Left lobe of liver (tissue), 2 donors: ENCODE measurements at regions not wholly inside any gene's neighbourhood (a gene's known extent, or its start where the extent isn't known, plus 50 kb on each side); places are given as distances from the start of the nearest gene placed in this dataset.

ENCODE experiments used
- ATAC-seq: fragments of 200-7000 bp; cut with Tn5 transposase; one replicate; pipeline ENCODE4 v1.9.1; 2020; ENCODE audit warnings: mild to moderate bottlenecking, moderate library complexity
- DNase-seq: peaks from one replicate; pipeline ENCODE4 v3.0.0-alpha.2; 2020; ENCODE audit warnings: low spot score
- donor health status: DM: no; HTN: no; CAD: no; lungs with moderate emphysema.
- donor health status: DM: no; HTN: yes; CAD: no.

GRCh38 chr5:133696782-133697507 lies 84.6 kb upstream of the FSTL4 start:
- DNase-seq (no peak), ATAC-seq (no peak)

DNA sequence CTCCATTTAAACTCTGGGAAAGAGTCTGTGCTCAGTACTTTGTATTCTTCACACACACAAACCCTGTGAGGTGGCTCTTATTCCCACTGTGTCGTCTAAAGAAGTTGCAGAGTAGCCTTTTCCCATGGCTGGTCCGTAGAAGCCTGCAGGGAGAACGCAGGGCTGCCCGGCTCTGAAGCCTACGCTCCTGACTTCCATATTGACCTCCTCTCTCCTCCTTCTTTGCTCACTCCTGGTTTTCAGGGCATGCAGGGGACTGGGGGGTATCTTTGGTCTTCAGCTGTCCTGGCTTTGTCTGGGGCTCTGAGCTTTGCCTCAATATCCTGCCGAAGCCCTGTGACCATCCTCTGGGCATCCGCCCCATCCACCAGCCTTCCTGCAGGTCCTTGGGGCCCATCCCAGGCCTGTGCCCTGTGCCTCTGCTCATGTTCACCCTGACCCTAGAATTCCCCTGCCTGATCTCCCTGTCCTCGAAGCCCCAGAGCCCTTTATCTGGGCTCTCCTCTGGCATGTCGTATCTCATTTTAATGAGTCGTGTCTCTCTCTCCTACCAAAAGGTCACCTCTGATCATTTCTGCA lies 83.8 kb upstream of the FSTL4 start:
- ATAC-seq: no peak

DNA sequence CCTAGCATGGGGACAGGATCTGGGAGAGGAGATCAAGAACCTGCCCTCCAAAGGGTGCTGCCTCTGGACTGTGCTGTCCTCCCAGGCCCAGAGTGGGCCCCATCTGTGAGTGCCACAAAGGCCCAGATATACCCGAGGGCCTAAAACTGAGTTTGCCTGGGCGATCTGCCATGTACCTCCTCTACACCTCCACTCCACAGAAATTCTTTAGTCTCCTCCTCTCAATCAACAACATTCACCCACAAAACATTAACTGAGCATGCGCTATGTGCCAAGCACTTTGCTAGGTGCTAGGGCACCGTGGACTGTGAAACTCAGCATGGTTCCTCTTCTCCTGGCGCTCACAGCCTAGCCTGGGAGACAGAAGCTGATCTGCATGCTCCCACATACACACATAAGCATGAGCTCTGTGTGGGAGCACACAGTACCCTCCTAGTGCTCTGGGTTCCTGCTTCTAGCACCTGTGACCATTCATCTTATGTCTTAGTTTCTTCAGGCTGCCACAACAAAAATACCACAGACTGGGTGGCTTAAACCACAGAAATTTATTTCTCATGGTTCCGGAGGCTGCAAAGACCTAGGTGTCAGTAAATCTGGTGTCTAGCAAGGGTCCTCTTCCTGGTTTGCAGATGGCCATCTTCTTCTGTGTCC lies 82.0 kb upstream of the FSTL4 start:
- ATAC-seq: no peak
- no peak for DNase-seq

More for the DNA sequence above, 83.8 kb upstream of the FSTL4 start:
- DNase-seq: no peak

DNA sequence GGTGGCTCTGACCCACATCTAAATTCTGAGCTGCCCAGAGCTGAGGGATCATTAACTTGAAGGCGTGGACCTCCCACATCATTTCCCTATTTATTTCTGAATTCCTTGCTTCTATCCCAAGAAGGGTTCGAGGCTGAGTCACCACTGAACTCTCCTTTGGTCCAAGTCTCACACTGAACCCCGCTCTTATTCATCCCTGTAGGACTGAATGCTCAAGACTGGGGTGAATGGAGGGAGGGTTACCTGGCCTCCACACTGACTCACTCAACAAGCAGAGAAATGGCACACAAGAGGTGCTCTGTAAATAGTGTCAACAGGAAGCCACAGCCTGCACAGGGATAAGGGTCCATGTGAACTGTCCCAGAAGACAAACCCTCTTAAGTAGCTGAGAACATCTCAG lies 79.1 kb upstream of the FSTL4 start:
- ATAC-seq (no peak), DNase-seq (no peak)

- no peak for ATAC-seq
Observed at GRCh38 chr5:133690746-133691145, 78.4 kb upstream of the FSTL4 start.

GRCh38 chr5:133688391-133688790 lies 76.0 kb upstream of the FSTL4 start:
- no peak for ATAC-seq
- no peak for DNase-seq

More at GRCh38 chr5:133690746-133691145, 78.4 kb upstream of the FSTL4 start:
- DNase-seq: no peak

DNA sequence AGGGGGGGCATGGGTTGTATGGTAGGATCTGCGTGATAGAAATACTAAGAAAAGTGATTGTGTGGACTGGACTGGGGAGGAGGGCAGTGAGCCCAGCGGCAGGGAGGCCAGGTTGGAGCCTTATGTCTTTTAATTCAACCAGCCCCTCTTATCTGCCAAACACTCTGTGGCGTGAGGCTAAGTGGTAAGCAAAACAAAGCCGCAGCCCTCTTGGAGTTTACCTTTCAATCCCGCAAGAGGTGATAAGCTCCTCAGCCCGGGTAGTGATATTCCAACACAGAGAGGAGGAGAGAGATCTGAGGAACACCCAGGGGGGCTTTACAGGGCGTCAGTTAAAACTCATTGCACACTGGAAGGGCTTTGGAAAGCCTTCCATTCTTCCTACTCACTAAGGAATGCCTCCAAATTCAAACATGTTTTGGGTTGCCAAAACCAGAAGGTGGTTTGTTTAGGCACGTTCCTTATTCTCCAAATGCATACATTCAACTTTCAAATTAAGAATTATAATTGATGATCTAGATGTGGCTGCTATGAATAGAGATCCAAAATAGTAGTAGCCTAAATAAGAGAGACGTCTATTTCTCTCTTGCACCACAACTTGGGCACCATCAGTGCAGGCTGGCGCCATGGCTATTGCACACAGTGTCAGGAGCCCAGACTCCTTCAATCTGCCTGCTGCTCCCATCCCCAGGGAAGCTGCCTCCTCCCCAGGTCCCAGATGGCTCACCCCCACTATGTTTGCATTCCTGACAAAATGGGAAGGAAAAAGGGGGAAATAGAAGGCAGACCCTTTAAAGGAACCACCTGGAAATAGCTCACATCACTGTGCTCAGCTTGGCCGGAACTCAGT lies 75.1 kb upstream of the FSTL4 start:
- ATAC-seq (no peak), DNase-seq (no peak)

GRCh38 chr5:133686566-133686965 lies 74.2 kb upstream of the FSTL4 start:
- ATAC-seq: no peak
- no peak for DNase-seq

DNA sequence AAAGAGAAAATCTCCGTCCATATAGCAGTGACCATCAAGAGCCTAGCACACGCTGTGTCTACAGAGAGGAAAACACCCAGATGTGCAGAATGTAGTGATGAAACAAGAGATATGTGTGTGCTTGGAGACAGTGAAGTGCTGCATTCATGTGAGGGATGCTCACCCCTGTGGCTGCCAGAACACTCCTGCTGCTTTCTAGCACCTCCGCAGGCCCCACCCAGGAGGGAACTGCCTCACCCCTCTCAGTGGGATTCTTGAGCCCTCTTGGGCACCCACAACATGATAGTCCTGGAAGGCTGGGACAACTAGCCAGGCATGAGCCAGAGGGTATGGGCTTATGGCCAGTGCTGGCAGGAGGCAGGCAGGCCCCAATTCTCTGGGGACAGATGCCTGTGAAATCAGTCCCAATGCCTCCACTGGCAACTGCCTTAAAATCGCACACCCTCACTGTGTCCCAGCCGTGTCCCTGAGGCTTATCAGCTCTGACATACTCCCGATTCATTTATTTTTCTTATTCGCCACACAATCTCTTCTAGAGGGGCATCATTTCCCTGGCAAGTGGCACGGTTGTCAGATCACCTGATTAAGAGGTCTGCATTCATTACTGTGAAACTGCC lies 73.2 kb upstream of the FSTL4 start:
- ATAC-seq (no peak), DNase-seq (no peak)

DNA sequence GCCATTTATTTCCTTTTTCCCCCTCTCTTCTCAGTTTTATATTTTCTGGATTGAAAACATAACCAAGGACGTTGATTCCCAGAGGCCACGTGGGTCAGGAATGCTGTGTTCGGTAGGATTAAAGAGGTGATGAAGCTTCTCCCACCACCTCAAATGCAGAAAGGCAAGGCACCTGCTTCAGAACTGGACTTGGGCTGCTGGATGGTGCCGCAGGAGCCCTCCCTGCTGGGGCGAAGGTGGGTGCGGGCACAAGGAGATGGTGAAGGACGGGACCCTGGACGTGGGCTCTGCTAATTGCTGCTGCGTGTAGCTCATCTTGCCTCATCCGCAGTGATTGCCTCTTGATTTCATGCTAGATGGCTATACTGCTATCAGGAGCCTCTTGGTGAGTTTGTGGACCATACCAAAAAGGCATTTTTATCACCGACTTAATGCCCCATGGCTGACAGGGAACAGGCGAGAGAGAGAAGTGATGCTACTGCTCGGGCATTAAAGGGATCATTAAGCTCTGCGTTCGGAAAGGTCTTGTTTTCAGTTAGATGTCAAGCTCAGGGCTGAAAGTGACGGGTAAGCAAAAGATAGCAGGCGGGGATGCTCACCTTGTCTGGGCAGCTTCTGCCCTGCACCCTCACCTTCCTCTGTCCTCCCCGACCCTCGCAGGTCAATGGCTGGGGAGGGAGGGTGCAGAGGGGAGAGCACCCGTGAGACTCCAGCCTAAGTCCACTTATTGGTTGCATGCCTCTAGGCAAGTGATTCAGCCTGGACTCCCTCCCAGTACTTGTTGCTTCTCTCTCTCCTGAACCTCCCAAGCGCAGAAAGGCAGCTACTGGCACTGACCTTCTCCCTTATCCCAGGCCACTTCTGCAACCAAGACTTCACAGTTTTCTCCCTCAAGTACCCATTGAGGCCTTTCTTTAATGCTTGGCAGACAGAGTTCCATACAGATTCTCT lies 71.6 kb upstream of the FSTL4 start:
- no peak for ATAC-seq
- no peak for DNase-seq

GRCh38 chr5:133682451-133682850 lies 70.1 kb upstream of the FSTL4 start:
- DNase-seq (peak; percentile 26), ATAC-seq (no peak)

DNA sequence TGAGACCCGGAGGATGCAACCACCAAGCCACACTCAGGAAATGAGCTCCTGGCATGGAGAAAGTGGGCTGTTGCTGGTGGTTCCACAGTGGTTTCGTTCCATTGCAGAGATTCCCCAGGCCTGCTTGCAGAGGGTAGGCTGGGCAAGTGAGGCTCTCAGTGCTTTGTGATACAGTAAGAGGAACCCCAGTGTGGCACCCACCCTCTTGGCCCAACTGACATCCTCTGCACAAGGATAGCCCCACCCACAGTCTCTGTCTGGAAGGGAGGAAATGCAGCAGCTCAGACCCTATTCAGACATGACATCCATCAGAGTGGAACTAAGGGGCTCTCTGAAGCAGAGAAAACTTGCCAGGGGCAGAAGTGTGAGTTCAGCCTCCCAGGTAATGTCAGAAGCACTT lies 69.6 kb upstream of the FSTL4 start:
- DNase-seq: peak; percentile 15
- ATAC-seq: no peak

DNA sequence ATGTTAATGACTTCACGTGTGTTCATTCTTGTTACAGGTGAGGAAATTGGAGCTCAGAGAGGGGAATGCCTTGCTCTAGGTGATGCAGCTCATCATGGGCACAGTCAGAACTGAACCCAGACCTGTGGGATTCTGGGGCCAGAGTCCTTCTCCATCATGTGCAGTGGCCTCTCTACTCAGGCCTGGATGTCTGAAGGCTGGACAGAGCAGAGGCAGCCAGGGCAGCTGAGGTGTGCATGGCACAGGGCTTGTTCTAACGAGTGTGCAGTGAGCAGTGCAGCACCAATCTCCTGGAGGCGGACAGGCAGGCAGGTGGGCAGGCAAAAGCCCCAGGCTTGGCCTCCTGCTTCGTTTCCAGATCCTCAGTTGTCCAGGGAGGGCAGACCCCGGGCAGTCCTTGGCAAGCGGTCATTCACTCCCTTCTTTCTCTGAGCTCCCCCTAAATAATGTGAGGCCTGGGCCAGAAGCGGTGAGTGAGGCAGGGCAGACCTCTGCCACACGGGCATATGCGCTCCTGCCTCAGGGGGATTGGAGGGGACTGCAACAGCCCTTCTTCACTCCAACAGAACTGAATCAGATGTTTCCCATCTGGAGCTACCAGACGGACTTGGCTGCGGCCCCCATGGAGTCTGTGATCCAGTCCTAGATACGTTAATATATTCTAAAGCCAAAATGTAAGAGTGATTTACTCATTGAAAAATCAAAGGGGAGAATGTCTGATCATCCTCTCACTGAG lies 68.7 kb upstream of the FSTL4 start:
- ATAC-seq: no peak
- DNase-seq: peak; percentile 5

DNA sequence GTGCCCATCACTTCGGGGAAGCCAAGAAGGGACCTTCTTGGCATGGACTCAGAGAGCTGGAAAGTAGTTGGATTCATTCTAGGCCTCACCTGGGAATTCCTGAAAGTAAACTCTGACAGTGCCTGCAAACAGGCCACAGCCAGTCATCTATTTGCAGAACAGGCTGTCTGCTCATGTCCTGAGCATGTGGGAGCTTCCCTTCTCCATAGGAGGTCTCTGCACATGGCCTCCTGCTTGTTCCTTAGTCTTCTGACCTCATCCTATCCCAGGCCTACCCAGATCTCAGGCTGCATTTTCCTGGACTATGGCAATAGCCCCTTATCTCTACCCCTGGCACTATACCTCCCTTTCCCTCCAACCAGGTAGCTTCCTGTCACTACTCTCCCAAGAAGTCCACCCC lies 67.2 kb upstream of the FSTL4 start:
- ATAC-seq (no peak), DNase-seq (peak; percentile 24)

GRCh38 chr5:133675376-133676154 lies 63.2 kb upstream of the FSTL4 start:
- peak; percentile 36 for DNase-seq
- no peak for ATAC-seq

GRCh38 chr5:133670336-133670735 lies 58.0 kb upstream of the FSTL4 start:
- DNase-seq (no peak), ATAC-seq (no peak)

DNA sequence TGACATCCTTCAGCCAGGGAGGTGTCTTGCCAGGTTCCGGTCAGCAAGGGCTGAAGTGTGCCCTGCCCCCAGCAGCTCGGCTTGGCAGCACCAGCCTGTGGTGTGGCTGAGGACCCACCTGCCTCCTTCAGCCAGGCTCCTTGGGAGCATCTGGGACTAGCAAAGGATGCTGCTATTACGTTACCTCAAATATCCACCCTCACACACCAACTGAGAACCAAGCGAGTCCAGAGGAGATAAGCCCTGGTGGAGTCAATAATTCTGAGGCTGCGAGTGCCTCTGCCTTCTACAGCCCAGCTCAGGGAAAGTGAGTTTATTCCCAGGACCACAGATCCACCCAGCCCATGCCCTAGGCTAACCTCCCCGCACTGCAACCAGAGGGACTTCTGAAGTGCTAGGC lies 57.1 kb upstream of the FSTL4 start:
- no peak for DNase-seq
- no peak for ATAC-seq

DNA sequence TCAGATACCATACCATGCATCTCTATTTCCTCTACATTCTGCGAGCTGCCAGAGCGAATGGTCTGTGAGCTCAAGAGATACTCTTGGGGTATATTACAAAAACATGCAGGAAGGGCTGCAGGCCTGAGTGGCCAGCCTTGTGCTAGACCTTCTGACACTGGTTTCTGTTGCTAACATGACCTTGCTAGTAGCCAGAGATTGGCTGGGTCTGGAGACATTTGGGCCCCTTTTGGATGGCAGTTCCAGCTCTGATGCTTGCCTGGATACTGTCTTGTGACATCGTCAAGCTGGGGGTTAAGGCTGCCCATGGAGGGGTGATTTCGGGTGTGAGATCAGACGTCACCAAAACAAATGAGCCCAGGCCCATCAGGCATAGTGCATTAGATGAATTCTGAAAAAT lies 56.1 kb upstream of the FSTL4 start:
- ATAC-seq: no peak
- DNase-seq: no peak
